ENCODE measurements at regions not wholly inside any gene's neighbourhood (a gene's known extent, or its start where the extent isn't known, plus 50 kb on each side); places are given as distances from the start of the nearest gene placed in this dataset.

DNA sequence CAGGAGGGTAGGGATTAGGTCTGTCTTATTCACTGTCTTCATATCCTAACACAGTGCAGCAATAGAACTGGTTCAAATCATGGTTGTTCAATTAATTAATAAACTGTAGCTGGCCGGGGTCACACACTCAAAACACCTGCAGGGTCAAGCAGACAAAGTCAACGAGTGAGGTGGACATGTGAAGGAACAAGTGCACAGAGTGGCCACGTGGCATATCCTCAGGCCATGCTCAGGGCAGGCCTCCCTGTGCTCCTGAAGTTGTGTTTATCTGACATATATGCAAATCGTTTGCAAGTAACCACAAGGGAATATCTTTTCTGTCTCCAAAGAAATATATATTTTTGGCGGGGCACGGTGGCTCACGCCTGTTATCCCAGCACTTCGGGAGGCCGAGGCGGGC lies 98.5 kb upstream of the ZMIZ1 start:
- TF ChIP-seq EZH2 (IDR thresholded peaks at IDR 0.05; ENCODE audit: borderline replicate concordance, low read depth, low read length, poor library complexity, severe bottlenecking), result no peak
- TF ChIP-seq, protein P1, sequence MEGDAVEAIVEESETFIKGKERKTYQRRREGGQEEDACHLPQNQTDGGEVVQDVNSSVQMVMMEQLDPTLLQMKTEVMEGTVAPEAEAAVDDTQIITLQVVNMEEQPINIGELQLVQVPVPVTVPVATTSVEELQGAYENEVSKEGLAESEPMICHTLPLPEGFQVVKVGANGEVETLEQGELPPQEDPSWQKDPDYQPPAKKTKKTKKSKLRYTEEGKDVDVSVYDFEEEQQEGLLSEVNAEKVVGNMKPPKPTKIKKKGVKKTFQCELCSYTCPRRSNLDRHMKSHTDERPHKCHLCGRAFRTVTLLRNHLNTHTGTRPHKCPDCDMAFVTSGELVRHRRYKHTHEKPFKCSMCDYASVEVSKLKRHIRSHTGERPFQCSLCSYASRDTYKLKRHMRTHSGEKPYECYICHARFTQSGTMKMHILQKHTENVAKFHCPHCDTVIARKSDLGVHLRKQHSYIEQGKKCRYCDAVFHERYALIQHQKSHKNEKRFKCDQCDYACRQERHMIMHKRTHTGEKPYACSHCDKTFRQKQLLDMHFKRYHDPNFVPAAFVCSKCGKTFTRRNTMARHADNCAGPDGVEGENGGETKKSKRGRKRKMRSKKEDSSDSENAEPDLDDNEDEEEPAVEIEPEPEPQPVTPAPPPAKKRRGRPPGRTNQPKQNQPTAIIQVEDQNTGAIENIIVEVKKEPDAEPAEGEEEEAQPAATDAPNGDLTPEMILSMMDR (conservative IDR thresholded peaks at IDR 0.05; ENCODE audit: low read depth, low read length), result no peak
